Glutamatergic neuron (in vitro differentiated cells): ENCODE measurements at regions not wholly inside any gene's neighbourhood (a gene's known extent, or its start where the extent isn't known, plus 50 kb on each side); places are given as distances from the start of the nearest gene placed in this dataset.
"Not testable (repeated sequence)": the region's sequence is repeated elsewhere in the genome, so short reads cannot be mapped to it uniquely, and the experiment has no call there.

Experiments used
- DNase-seq: peaks from one replicate; pipeline ENCODE4 v3.0.0; 2022
- H3K27ac Mint-ChIP-seq: one replicate; pipeline ENCODE4 v1.8.0; 2020; ENCODE audit warnings: mild to moderate bottlenecking, mixed read lengths, inconsistent platforms; ENCODE audit not compliant: unreplicated experiment
- H3K27me3 Mint-ChIP-seq: one replicate; pipeline ENCODE4 v1.8.0; 2020; ENCODE audit warnings: mild to moderate bottlenecking, moderate library complexity, mixed read lengths, inconsistent platforms; ENCODE audit not compliant: unreplicated experiment
- H3K36me3 Mint-ChIP-seq: one replicate; pipeline ENCODE4 v1.8.0; 2020; ENCODE audit warnings: mild to moderate bottlenecking, mixed read lengths, inconsistent platforms; ENCODE audit not compliant: unreplicated experiment
- H3K4me1 Mint-ChIP-seq: one replicate; pipeline ENCODE4 v1.8.0; 2020; ENCODE audit warnings: mild to moderate bottlenecking, low read depth, mixed read lengths, inconsistent platforms; ENCODE audit not compliant: unreplicated experiment
- H3K4me3 Mint-ChIP-seq: one replicate; pipeline ENCODE4 v1.8.0; 2020; ENCODE audit warnings: mild to moderate bottlenecking, mixed read lengths, inconsistent platforms; ENCODE audit not compliant: unreplicated experiment
- H3K9me3 Mint-ChIP-seq: one replicate; pipeline ENCODE4 v1.8.0; 2020; ENCODE audit warnings: mild to moderate bottlenecking, moderate library complexity, mixed read lengths, inconsistent platforms; ENCODE audit not compliant: unreplicated experiment
- CTCF ChIP-seq: fragments of 200-600 bp; sonication (generic); IDR thresholded peaks from one replicate; pipeline ENCODE4 v1.5.0; 2021; ENCODE audit not compliant: partially characterized antibody, unreplicated experiment

GRCh38 chr5:135735831-135736230 is 98.6 kb upstream of the SLC25A48 start:
- no peak overlapping the region for H3K27ac Mint-ChIP-seq
- peaks cover 7% of the 10 kb centered on the region for H3K27me3 Mint-ChIP-seq
- DNase-seq, result no peak
- H3K4me1 Mint-ChIP-seq, result no peaks in the 10 kb centered on the region
- H3K9me3 Mint-ChIP-seq, result peaks cover 4% of the 10 kb centered on the region
- TF ChIP-seq CTCF, result no peak
- no peaks in the 10 kb centered on the region for H3K36me3 Mint-ChIP-seq
- no peak overlapping the region for H3K4me3 Mint-ChIP-seq

- H3K9me3 Mint-ChIP-seq, H3K36me3 Mint-ChIP-seq, DNase-seq, H3K27ac Mint-ChIP-seq, H3K27me3 Mint-ChIP-seq, H3K4me3 Mint-ChIP-seq, H3K4me1 Mint-ChIP-seq: not testable (repeated sequence)
These were observed 99.5 kb upstream of the SLC25A48 start for GRCh38 chr5:135734956-135735355.

- DNase-seq, result not testable (repeated sequence)
These were observed 103.4 kb upstream of the SLC25A48 start for GRCh38 chr5:135731034-135731433.

GRCh38 chr5:135730161-135730560 is 104.3 kb upstream of the SLC25A48 start:
- DNase-seq, H3K9me3 Mint-ChIP-seq, H3K4me3 Mint-ChIP-seq, H3K36me3 Mint-ChIP-seq, H3K27ac Mint-ChIP-seq, H3K27me3 Mint-ChIP-seq, H3K4me1 Mint-ChIP-seq: not testable (repeated sequence)

More at GRCh38 chr5:135731034-135731433, 103.4 kb upstream of the SLC25A48 start:
- H3K4me1 Mint-ChIP-seq, H3K9me3 Mint-ChIP-seq, H3K27me3 Mint-ChIP-seq, H3K27ac Mint-ChIP-seq, H3K4me3 Mint-ChIP-seq, H3K36me3 Mint-ChIP-seq: not testable (repeated sequence)

- Mint-ChIP-seq H3K9me3 (no peaks in the 10 kb centered on the region), H3K36me3 (no peaks in the 10 kb centered on the region), H3K4me3 (no peak overlapping the region), H3K4me1 (peaks cover 4% of the 10 kb centered on the region), H3K27ac (no peak overlapping the region), H3K27me3 (no peaks in the 10 kb centered on the region)
- no peak for DNase-seq
- peak; percentile 44 for TF ChIP-seq CTCF
These were observed 105.1 kb upstream of the SLC25A48 start for GRCh38 chr5:135729321-135729786.

- no peak overlapping the region for H3K4me3 Mint-ChIP-seq
- DNase-seq, result no peak
- H3K9me3 Mint-ChIP-seq, result no peaks in the 10 kb centered on the region
- H3K27me3 Mint-ChIP-seq, result peaks cover 2% of the 10 kb centered on the region
- no peaks in the 10 kb centered on the region for H3K36me3 Mint-ChIP-seq
- peaks cover 4% of the 10 kb centered on the region for H3K4me1 Mint-ChIP-seq
- no peak for TF ChIP-seq CTCF
- H3K27ac Mint-ChIP-seq, result no peak overlapping the region
These were observed 109.8 kb upstream of the SLC25A48 start for GRCh38 chr5:135724617-135725016.

- Mint-ChIP-seq H3K4me3 (no peak overlapping the region), H3K4me1 (no peaks in the 10 kb centered on the region), H3K27me3 (peaks cover 2% of the 10 kb centered on the region), H3K9me3 (peaks cover 2% of the 10 kb centered on the region), H3K27ac (no peak overlapping the region), H3K36me3 (no peaks in the 10 kb centered on the region)
- no peak for DNase-seq
- TF ChIP-seq CTCF, result no peak
These were observed 111.0 kb upstream of the SLC25A48 start for GRCh38 chr5:135723491-135723890.
